C4-2B (cell line): ENCODE measurements at regions not wholly inside any gene's neighbourhood (a gene's known extent, or its start where the extent isn't known, plus 50 kb on each side); places are given as distances from the start of the nearest gene placed in this dataset.

Experiments used
- ZFX ChIP-seq: fragments of 450-650 bp; IDR thresholded peaks from 2 replicates; pipeline ENCODE4 v1.6.1; 2017
- TF ChIP-seq, protein P1 (sequence below): fragments of 450-650 bp; conservative IDR thresholded peaks from 2 replicates; pipeline ENCODE4 v1.5.1; 2017; ENCODE audit warnings: mild to moderate bottlenecking

DNA sequence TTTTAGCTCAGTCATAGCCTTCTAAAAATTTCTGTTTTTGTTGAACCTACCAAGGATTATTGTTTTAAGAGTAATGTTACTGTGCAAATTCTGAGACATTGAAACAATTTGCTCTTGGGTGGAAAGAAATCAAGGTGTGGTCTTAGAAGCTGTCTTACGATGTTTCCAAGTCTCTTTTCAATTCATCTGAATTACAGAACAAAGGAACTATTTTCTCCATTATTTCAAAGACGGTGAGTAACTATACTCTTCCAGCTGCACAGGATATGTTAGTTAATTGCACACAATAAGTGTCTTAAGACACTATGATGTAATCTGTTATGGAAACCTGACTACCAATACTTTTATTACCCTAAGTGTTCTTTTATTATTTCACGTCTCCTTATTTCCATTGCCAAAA is 106.8 kb upstream of the POM121L12 start:
- TF ChIP-seq, protein P1, sequence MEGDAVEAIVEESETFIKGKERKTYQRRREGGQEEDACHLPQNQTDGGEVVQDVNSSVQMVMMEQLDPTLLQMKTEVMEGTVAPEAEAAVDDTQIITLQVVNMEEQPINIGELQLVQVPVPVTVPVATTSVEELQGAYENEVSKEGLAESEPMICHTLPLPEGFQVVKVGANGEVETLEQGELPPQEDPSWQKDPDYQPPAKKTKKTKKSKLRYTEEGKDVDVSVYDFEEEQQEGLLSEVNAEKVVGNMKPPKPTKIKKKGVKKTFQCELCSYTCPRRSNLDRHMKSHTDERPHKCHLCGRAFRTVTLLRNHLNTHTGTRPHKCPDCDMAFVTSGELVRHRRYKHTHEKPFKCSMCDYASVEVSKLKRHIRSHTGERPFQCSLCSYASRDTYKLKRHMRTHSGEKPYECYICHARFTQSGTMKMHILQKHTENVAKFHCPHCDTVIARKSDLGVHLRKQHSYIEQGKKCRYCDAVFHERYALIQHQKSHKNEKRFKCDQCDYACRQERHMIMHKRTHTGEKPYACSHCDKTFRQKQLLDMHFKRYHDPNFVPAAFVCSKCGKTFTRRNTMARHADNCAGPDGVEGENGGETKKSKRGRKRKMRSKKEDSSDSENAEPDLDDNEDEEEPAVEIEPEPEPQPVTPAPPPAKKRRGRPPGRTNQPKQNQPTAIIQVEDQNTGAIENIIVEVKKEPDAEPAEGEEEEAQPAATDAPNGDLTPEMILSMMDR = no peak
- TF ChIP-seq ZFX = no peak
